ENCODE measurements at regions not wholly inside any gene's neighbourhood (a gene's known extent, or its start where the extent isn't known, plus 50 kb on each side); places are given as distances from the start of the nearest gene placed in this dataset.

DNA sequence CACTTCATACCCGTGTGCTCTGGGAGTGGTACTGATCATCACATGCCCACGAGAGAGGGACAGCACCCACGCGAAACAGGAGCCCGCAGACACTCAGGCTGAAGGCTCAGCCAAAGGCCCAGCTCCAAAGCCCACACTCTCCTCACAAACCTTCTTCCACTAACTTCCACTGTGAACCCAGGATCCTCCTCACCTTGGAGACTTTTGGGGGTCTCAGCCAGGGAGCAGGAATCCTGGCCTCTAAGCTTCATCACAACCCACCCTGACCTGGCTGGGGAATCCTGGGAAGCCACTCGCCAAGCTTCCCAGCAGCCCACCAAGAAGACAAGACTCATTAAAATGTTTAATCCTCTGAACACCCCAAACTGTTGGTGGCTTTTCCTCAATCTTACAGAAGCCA lies 421.2 kb downstream of the OCA2 start:
- CTCF ChIA-PET: interaction anchor here (0.5 kb wide), 1 partner anchor 148 kb away, joined by 4 read pairs; no protein-coding TSS in a partner anchor
- POLR2A ChIA-PET: no interaction called here
- DNase-seq (ENCODE audit: low read depth in 1 of 2, low spot score in 1 of 2): no peak
- no peak for ATAC-seq
- Histone ChIP-seq H3K4me3 (no peak overlapping the region), H3K27ac (no peak overlapping the region), H3K4me1 (no peaks in the 10 kb centered on the region), H3K9me3 (no peaks in the 10 kb centered on the region), H3K4me2 (no peak overlapping the region)
- no peak for FAIRE-seq
- TF ChIP-seq MAZ (IDR thresholded peaks at IDR 0.05; ENCODE audit: borderline replicate concordance, low read depth, low read length) (no peak), FOXS1 (CRISPR knock-in tag; IDR thresholded peaks at IDR 0.05) (no peak)
- WGBS (ENCODE audit: missing lambda C conversion rate): 36% methylated on average over 6 of the region's 6 CpGs

DNA sequence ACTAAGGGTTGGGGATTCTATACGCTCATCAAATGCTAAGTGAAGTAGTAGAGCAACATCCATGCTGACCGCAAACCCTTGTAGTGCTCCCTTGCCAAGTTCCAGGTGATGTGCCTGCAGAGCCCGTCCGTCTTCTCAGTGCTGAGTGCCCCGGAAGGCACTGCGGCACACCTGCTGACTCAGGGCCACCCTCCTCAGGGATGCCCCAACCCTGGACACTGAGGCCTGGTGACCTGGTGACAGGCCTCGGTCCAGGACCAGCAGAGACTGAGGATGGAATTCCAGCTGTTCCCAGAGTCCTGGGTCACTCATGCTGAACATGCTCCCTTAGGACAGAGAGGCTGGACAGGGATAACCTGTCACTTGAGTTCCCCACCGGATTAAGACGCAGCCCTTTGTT lies 422.5 kb downstream of the OCA2 start:
- FAIRE-seq: no peak
- POLR2A ChIA-PET: no interaction called here
- no peak for ATAC-seq
- WGBS (ENCODE audit: missing lambda C conversion rate): 43% methylated on average over 7 of the region's 9 CpGs
- no peak for TF ChIP-seq CBX8 (IDR thresholded peaks at IDR 0.05)
- TF ChIP-seq CBX2 (IDR thresholded peaks at IDR 0.05; ENCODE audit: borderline replicate concordance, low read depth): no peak
- no peak for TF ChIP-seq RARB (CRISPR knock-in tag; IDR thresholded peaks at IDR 0.05)
- TF ChIP-seq, protein P1, sequence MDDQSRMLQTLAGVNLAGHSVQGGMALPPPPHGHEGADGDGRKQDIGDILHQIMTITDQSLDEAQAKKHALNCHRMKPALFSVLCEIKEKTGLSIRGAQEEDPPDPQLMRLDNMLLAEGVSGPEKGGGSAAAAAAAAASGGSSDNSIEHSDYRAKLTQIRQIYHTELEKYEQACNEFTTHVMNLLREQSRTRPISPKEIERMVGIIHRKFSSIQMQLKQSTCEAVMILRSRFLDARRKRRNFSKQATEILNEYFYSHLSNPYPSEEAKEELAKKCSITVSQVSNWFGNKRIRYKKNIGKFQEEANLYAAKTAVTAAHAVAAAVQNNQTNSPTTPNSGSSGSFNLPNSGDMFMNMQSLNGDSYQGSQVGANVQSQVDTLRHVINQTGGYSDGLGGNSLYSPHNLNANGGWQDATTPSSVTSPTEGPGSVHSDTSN (IDR thresholded peaks at IDR 0.05): no peak
- TF ChIP-seq EP300 (IDR thresholded peaks at IDR 0.05): no peak
- no peak for TF ChIP-seq ZSCAN20 (CRISPR knock-in tag; IDR thresholded peaks at IDR 0.05)
- TF ChIP-seq EHF (CRISPR knock-in tag; IDR thresholded peaks at IDR 0.05): no peak
- no peak for TF ChIP-seq HDAC2 (IDR thresholded peaks at IDR 0.05)
- TF ChIP-seq MAZ (IDR thresholded peaks at IDR 0.05; ENCODE audit: borderline replicate concordance, low read depth, low read length): no peak
- TF ChIP-seq RNF2 (IDR thresholded peaks at IDR 0.05; ENCODE audit: borderline replicate concordance, low read depth): no peak
- TF ChIP-seq BHLHE40 (IDR thresholded peaks at IDR 0.05; ENCODE audit: low read depth, low read length): no peak
- TF ChIP-seq HOXA7 (CRISPR knock-in tag; IDR thresholded peaks at IDR 0.05): no peak
- TF ChIP-seq, protein P2, sequence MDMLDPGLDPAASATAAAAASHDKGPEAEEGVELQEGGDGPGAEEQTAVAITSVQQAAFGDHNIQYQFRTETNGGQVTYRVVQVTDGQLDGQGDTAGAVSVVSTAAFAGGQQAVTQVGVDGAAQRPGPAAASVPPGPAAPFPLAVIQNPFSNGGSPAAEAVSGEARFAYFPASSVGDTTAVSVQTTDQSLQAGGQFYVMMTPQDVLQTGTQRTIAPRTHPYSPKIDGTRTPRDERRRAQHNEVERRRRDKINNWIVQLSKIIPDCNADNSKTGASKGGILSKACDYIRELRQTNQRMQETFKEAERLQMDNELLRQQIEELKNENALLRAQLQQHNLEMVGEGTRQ (IDR thresholded peaks at IDR 0.05): no peak
- no peak for TF ChIP-seq JUNB (IDR thresholded peaks at IDR 0.05)
- TF ChIP-seq SREBF2 (IDR thresholded peaks at IDR 0.05): no peak
- TF ChIP-seq, protein P3, sequence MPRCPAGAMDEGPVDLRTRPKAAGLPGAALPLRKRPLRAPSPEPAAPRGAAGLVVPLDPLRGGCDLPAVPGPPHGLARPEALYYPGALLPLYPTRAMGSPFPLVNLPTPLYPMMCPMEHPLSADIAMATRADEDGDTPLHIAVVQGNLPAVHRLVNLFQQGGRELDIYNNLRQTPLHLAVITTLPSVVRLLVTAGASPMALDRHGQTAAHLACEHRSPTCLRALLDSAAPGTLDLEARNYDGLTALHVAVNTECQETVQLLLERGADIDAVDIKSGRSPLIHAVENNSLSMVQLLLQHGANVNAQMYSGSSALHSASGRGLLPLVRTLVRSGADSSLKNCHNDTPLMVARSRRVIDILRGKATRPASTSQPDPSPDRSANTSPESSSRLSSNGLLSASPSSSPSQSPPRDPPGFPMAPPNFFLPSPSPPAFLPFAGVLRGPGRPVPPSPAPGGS (IDR thresholded peaks at IDR 0.05): no peak
- TF ChIP-seq, protein P4, sequence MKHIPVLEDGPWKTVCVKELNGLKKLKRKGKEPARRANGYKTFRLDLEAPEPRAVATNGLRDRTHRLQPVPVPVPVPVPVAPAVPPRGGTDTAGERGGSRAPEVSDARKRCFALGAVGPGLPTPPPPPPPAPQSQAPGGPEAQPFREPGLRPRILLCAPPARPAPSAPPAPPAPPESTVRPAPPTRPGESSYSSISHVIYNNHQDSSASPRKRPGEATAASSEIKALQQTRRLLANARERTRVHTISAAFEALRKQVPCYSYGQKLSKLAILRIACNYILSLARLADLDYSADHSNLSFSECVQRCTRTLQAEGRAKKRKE (CRISPR knock-in tag; IDR thresholded peaks at IDR 0.05; ENCODE audit: low read depth): no peak
- TF ChIP-seq TFCP2L1 (CRISPR knock-in tag; IDR thresholded peaks at IDR 0.05): no peak
- no peak for TF ChIP-seq FOXS1 (CRISPR knock-in tag; IDR thresholded peaks at IDR 0.05)
- TF ChIP-seq GATA3 (IDR thresholded peaks at IDR 0.05; ENCODE audit: borderline replicate concordance): no peak
- H3K9me3 ChIP-seq: no peaks in the 10 kb centered on the region
- no peak overlapping the region for H3K4me3 ChIP-seq
- CTCF ChIA-PET: no interaction called here
- DNase-seq (ENCODE audit: low read depth in 1 of 2, low spot score in 1 of 2): no peak
- H3K4me1 ChIP-seq: no peaks in the 10 kb centered on the region
- H3K27ac ChIP-seq: no peak overlapping the region
- no peak overlapping the region for H3K4me2 ChIP-seq

DNA sequence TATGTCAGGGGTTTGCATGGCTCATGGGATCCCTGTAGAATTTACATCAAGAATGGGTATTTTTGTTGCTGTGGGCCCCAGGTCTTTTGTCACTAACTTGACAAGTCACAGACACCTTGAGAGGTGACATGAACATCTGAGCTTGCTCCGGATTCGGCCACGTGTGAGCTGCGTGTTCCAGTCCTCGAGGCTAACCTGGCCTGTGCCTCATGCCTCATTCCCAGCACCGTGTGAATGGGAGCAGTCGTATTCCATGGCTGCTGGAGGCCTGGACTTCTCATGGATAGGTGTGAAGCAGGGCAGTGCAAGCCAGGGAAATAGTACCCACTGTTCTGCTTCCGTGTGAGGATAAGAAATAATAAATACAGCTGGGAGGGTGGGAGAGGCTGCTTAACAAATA lies 423.5 kb downstream of the OCA2 start:
- POLR2A ChIA-PET: no interaction called here
- FAIRE-seq: no peak
- CTCF ChIA-PET: no interaction called here
- H3K4me3 ChIP-seq: no peak overlapping the region
- H3K4me2 ChIP-seq: no peak overlapping the region
- H3K9me3 ChIP-seq: no peaks in the 10 kb centered on the region
- no peak for ATAC-seq
- TF ChIP-seq KDM5A (IDR thresholded peaks at IDR 0.05): no peak
- no peak for TF ChIP-seq NFE2L2 (conservative IDR thresholded peaks at IDR 0.05; ENCODE audit: low read length)
- WGBS (ENCODE audit: missing lambda C conversion rate): 2% methylated on average over 8 of the region's 8 CpGs
- no peak overlapping the region for H3K27ac ChIP-seq
- no peaks in the 10 kb centered on the region for H3K4me1 ChIP-seq
- no peak for DNase-seq (ENCODE audit: low read depth in 1 of 2, low spot score in 1 of 2)
